ENCODE measurements at regions not wholly inside any gene's neighbourhood (a gene's known extent, or its start where the extent isn't known, plus 50 kb on each side); places are given as distances from the start of the nearest gene placed in this dataset.

- DNase-seq (ENCODE audit: low spot score) = no peak
- no peak for TF ChIP-seq CTCF (IDR thresholded peaks at IDR 0.05; ENCODE audit: extremely low read depth, missing control alignments)
Measured at GRCh38 chr4:129403848-129404247, 307.9 kb downstream of the C4orf33 start.

GRCh38 chr4:129410115-129410514 lies 314.2 kb downstream of the C4orf33 start:
- no peak for TF ChIP-seq CTCF (IDR thresholded peaks at IDR 0.05; ENCODE audit: extremely low read depth, missing control alignments)
- no peak for DNase-seq (ENCODE audit: low spot score)

- DNase-seq (ENCODE audit: low spot score) = no peak
- TF ChIP-seq CTCF (IDR thresholded peaks at IDR 0.05; ENCODE audit: extremely low read depth, missing control alignments) = no peak
Measured at GRCh38 chr4:129415004-129415403, 319.1 kb downstream of the C4orf33 start.

- DNase-seq (ENCODE audit: low spot score) = no peak
- TF ChIP-seq CTCF (IDR thresholded peaks at IDR 0.05; ENCODE audit: extremely low read depth, missing control alignments) = no peak
Measured at GRCh38 chr4:129420637-129421036, 324.7 kb downstream of the C4orf33 start.

- DNase-seq (ENCODE audit: low spot score) = no peak
- TF ChIP-seq CTCF (IDR thresholded peaks at IDR 0.05; ENCODE audit: extremely low read depth, missing control alignments) = no peak
Measured at GRCh38 chr4:129422277-129422676, 326.3 kb downstream of the C4orf33 start.

- no peak for TF ChIP-seq CTCF (IDR thresholded peaks at IDR 0.05; ENCODE audit: extremely low read depth, missing control alignments)
- DNase-seq (ENCODE audit: low spot score) = no peak
Measured at GRCh38 chr4:129428454-129428853, 332.5 kb downstream of the C4orf33 start.

- DNase-seq (ENCODE audit: low spot score) = no peak
- TF ChIP-seq CTCF (IDR thresholded peaks at IDR 0.05; ENCODE audit: extremely low read depth, missing control alignments) = no peak
Measured at GRCh38 chr4:129429581-129430320, 333.8 kb downstream of the C4orf33 start.

Measured in GM20000 (cell line).